GM23338 (cell line): ENCODE measurements at regions not wholly inside any gene's neighbourhood (a gene's known extent, or its start where the extent isn't known, plus 50 kb on each side); places are given as distances from the start of the nearest gene placed in this dataset.

Experiments used
- CREB1 ChIP-seq: fragments of 250-450 bp; sonication (Bioruptor Pico); IDR thresholded peaks from 2 replicates; pipeline ENCODE4 v1.5.0; 2020; ENCODE audit warnings: low read depth, mild to moderate bottlenecking, moderate library complexity
- ETS1 ChIP-seq: IDR thresholded peaks from 2 replicates; pipeline ENCODE4 v1.6.1; 2016; ENCODE audit warnings: antibody characterized with exemption
- EZH2 ChIP-seq: fragments of 200-600 bp; sonication (generic); IDR thresholded peaks from one replicate; pipeline ENCODE4 v1.8.0; 2017; ENCODE audit warnings: antibody characterized with exemption, mild to moderate bottlenecking, low read depth; ENCODE audit not compliant: unreplicated experiment
- EZH2phosphoT487 ChIP-seq: fragments of 200-600 bp; sonication (generic); IDR thresholded peaks from one replicate; pipeline ENCODE4 v1.8.1; 2018; ENCODE audit warnings: antibody characterized with exemption; ENCODE audit not compliant: unreplicated experiment
- JUNB ChIP-seq: IDR thresholded peaks from one replicate; pipeline ENCODE4 v1.6.1; 2016; ENCODE audit warnings: antibody characterized with exemption; ENCODE audit not compliant: unreplicated experiment
- NANOG ChIP-seq: IDR thresholded peaks from 2 replicates; pipeline ENCODE4 v1.6.1; 2016; ENCODE audit warnings: antibody characterized with exemption, borderline replicate concordance
- POLR2AphosphoS5 ChIP-seq: IDR thresholded peaks from 2 replicates; pipeline ENCODE4 v1.6.1; 2016; ENCODE audit warnings: antibody characterized with exemption, low read depth
- STAT1 ChIP-seq: IDR thresholded peaks from one replicate; pipeline ENCODE4 v1.6.1; 2016; ENCODE audit warnings: antibody characterized with exemption; ENCODE audit not compliant: unreplicated experiment
- ZNF114 ChIP-seq: fragments of 250-450 bp; sonication (Bioruptor Pico); IDR thresholded peaks from 2 replicates; pipeline ENCODE4 v1.5.0; 2020; ENCODE audit warnings: mild to moderate bottlenecking, moderate library complexity
- ZNF331 ChIP-seq: fragments of 250-450 bp; sonication (Bioruptor Pico); IDR thresholded peaks from 2 replicates; pipeline ENCODE4 v1.5.0; 2020; ENCODE audit warnings: low read depth, mild to moderate bottlenecking, moderate library complexity
- TF ChIP-seq, protein P1 (sequence below), 2 experiments: fragments of 200-600 bp in 1 of 2; sonication (generic) in 1 of 2; conservative IDR thresholded peaks; 2 replicates each; pipeline versions ENCODE4 v1.5.1 to v1.6.1; 2016 to 2017; ENCODE audit warnings: antibody characterized with exemption in 2 of 2, low read depth in 2 of 2, mild to moderate bottlenecking in 2 of 2, moderate library complexity in 1 of 2
- TF ChIP-seq, protein P2 (sequence below): IDR thresholded peaks from one replicate; pipeline ENCODE4 v1.6.1; 2018; ENCODE audit warnings: antibody characterized with exemption; ENCODE audit not compliant: unreplicated experiment

GRCh38 chr15:35630532-35630931 lies 84.6 kb upstream of the DPH6 start:
- TF ChIP-seq, protein P1, sequence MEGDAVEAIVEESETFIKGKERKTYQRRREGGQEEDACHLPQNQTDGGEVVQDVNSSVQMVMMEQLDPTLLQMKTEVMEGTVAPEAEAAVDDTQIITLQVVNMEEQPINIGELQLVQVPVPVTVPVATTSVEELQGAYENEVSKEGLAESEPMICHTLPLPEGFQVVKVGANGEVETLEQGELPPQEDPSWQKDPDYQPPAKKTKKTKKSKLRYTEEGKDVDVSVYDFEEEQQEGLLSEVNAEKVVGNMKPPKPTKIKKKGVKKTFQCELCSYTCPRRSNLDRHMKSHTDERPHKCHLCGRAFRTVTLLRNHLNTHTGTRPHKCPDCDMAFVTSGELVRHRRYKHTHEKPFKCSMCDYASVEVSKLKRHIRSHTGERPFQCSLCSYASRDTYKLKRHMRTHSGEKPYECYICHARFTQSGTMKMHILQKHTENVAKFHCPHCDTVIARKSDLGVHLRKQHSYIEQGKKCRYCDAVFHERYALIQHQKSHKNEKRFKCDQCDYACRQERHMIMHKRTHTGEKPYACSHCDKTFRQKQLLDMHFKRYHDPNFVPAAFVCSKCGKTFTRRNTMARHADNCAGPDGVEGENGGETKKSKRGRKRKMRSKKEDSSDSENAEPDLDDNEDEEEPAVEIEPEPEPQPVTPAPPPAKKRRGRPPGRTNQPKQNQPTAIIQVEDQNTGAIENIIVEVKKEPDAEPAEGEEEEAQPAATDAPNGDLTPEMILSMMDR (conservative IDR thresholded peaks at IDR 0.05; ENCODE audit: low read depth in 2 of 2), result no peak
- TF ChIP-seq POLR2AphosphoS5 (no peak), EZH2phosphoT487 (no peak), STAT1 (no peak), EZH2 (no peak), NANOG (no peak), CREB1 (no peak), JUNB (no peak), ETS1 (no peak), ZNF114 (CRISPR knock-in tag) (no peak), ZNF331 (CRISPR knock-in tag) (no peak)
- TF ChIP-seq, protein P2, sequence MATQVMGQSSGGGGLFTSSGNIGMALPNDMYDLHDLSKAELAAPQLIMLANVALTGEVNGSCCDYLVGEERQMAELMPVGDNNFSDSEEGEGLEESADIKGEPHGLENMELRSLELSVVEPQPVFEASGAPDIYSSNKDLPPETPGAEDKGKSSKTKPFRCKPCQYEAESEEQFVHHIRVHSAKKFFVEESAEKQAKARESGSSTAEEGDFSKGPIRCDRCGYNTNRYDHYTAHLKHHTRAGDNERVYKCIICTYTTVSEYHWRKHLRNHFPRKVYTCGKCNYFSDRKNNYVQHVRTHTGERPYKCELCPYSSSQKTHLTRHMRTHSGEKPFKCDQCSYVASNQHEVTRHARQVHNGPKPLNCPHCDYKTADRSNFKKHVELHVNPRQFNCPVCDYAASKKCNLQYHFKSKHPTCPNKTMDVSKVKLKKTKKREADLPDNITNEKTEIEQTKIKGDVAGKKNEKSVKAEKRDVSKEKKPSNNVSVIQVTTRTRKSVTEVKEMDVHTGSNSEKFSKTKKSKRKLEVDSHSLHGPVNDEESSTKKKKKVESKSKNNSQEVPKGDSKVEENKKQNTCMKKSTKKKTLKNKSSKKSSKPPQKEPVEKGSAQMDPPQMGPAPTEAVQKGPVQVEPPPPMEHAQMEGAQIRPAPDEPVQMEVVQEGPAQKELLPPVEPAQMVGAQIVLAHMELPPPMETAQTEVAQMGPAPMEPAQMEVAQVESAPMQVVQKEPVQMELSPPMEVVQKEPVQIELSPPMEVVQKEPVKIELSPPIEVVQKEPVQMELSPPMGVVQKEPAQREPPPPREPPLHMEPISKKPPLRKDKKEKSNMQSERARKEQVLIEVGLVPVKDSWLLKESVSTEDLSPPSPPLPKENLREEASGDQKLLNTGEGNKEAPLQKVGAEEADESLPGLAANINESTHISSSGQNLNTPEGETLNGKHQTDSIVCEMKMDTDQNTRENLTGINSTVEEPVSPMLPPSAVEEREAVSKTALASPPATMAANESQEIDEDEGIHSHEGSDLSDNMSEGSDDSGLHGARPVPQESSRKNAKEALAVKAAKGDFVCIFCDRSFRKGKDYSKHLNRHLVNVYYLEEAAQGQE, result no peak
